ENCODE measurements at regions not wholly inside any gene's neighbourhood (a gene's known extent, or its start where the extent isn't known, plus 50 kb on each side); places are given as distances from the start of the nearest gene placed in this dataset.

DNA sequence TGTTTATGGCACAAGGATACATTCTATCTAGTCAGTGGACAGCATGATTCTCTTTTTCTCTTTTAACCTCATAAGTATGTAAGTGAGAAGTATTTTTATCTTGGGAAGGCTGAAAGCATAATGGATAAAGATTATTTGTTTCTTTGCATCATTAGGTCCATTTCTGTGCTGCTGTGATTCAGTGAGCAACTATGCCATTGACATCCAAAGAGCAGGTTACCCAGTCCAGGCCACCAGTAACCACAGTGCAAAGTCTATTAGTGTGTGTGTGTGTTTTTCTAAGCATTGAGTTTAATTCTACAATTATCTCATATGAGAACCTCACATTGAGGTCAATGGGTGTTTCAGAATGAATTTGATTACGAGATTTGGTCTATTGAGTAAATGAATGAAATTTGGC is 158.8 kb upstream of the DACH1 start:
- peaks cover 5 to 26% (median 14%) of the 10 kb centered on the region in 5 donors for H3K9me3 Mint-ChIP-seq
- no peaks in the 10 kb centered on the region for H3K36me3 ChIP-seq (ENCODE audit: insufficient read depth, low read length)
- H3K9me3 ChIP-seq (ENCODE audit: low read length), result no peaks in the 10 kb centered on the region
- DNase-seq, result no peak
- H3K27me3 ChIP-seq (ENCODE audit: insufficient read depth, low read length, poor library complexity, severe bottlenecking), result no peaks in the 10 kb centered on the region
- H3K27me3 Mint-ChIP-seq, result no peaks in the 10 kb centered on the region
- H3K4me1 ChIP-seq (ENCODE audit: insufficient read depth, low read length), result no peaks in the 10 kb centered on the region
- H3K4me3 Mint-ChIP-seq, result no peak overlapping the region
- ChIA-PET POLR2A (no interaction called here), CTCF (no interaction called here)
- H3K4me1 Mint-ChIP-seq, result no peaks in the 10 kb centered on the region
- H3K4me3 ChIP-seq (ENCODE audit: low read length), result no peak overlapping the region
- H3K36me3 Mint-ChIP-seq, result no peaks in the 10 kb centered on the region
- H3K27ac ChIP-seq (ENCODE audit: low read depth, low read length), result no peak overlapping the region
- H3K27ac Mint-ChIP-seq, result no peak overlapping the region

GRCh38 chr13:72023895-72024294 is 156.9 kb upstream of the DACH1 start:
- no peaks in the 10 kb centered on the region for H3K27me3 ChIP-seq (ENCODE audit: insufficient read depth, low read length, poor library complexity, severe bottlenecking)
- H3K36me3 Mint-ChIP-seq, result no peaks in the 10 kb centered on the region
- ChIA-PET POLR2A (no interaction called here), CTCF (no interaction called here)
- peaks cover 2 to 12% (median 4%) of the 10 kb centered on the region in 5 donors for H3K9me3 Mint-ChIP-seq
- H3K4me3 Mint-ChIP-seq, result no peak overlapping the region
- H3K27me3 Mint-ChIP-seq, result no peaks in the 10 kb centered on the region
- no peak overlapping the region for H3K27ac Mint-ChIP-seq
- no peak for DNase-seq
- no peaks in the 10 kb centered on the region for H3K4me1 ChIP-seq (ENCODE audit: insufficient read depth, low read length)
- H3K27ac ChIP-seq (ENCODE audit: low read depth, low read length), result no peak overlapping the region
- H3K9me3 ChIP-seq (ENCODE audit: low read length), result no peaks in the 10 kb centered on the region
- H3K4me1 Mint-ChIP-seq, result no peaks in the 10 kb centered on the region
- no peak overlapping the region for H3K4me3 ChIP-seq (ENCODE audit: low read length)
- no peaks in the 10 kb centered on the region for H3K36me3 ChIP-seq (ENCODE audit: insufficient read depth, low read length)

- H3K4me1 ChIP-seq (ENCODE audit: insufficient read depth, low read length), result no peaks in the 10 kb centered on the region
- no peaks in the 10 kb centered on the region for H3K9me3 ChIP-seq (ENCODE audit: low read length)
- ChIA-PET POLR2A (no interaction called here), CTCF (no interaction called here)
- no peak overlapping the region for H3K4me3 ChIP-seq (ENCODE audit: low read length)
- Mint-ChIP-seq H3K4me1 (no peaks in the 10 kb centered on the region), H3K27ac (no peak overlapping the region), H3K27me3 (no peaks in the 10 kb centered on the region), H3K36me3 (no peaks in the 10 kb centered on the region), H3K4me3 (no peak overlapping the region), H3K9me3 (peaks cover 4 to 23% (median 7%) of the 10 kb centered on the region in 5 donors)
- DNase-seq, result no peak
- no peak overlapping the region for H3K27ac ChIP-seq (ENCODE audit: low read depth, low read length)
- no peaks in the 10 kb centered on the region for H3K36me3 ChIP-seq (ENCODE audit: insufficient read depth, low read length)
- H3K27me3 ChIP-seq (ENCODE audit: insufficient read depth, low read length, poor library complexity, severe bottlenecking), result no peaks in the 10 kb centered on the region
Measured at GRCh38 chr13:72005455-72005854, 138.5 kb upstream of the DACH1 start.

DNA sequence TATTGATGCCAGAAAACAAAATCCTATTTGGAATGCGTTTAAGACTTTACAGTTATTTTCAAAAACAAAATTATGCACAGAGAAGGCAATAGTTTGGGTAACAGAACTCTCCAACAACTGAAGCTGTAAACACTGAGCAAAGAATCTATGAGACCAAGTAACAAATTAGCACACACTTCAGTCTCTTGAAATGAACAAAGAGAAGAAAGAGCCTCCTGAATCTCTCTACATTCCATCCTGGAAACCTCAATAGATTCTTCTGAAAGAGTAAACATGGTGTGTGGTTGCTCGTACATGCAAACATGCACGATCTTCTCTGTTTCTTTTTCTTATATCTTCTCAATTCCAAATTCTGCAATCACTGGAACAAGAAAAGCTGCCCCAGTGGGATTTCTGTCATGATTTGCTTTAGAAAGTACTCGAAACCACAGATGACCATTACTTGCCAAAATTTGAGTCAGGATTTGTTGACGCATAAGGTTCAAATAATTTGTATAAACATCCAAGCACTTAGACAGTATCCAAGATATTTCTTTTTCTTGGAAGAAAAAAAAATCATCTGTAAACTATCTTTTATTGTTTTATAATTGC is 137.9 kb upstream of the DACH1 start:
- ChIA-PET POLR2A (no interaction called here), CTCF (no interaction called here)
- Histone ChIP-seq H3K36me3 (ENCODE audit: insufficient read depth, low read length) (no peaks in the 10 kb centered on the region), H3K4me1 (ENCODE audit: insufficient read depth, low read length) (no peaks in the 10 kb centered on the region), H3K9me3 (ENCODE audit: low read length) (no peaks in the 10 kb centered on the region), H3K27me3 (ENCODE audit: insufficient read depth, low read length, poor library complexity, severe bottlenecking) (no peaks in the 10 kb centered on the region), H3K27ac (ENCODE audit: low read depth, low read length) (no peak overlapping the region), H3K4me3 (ENCODE audit: low read length) (no peak overlapping the region)
- Mint-ChIP-seq H3K9me3 (peaks cover 4 to 24% (median 7%) of the 10 kb centered on the region in 5 donors), H3K4me1 (no peaks in the 10 kb centered on the region), H3K4me3 (no peak overlapping the region), H3K27me3 (no peaks in the 10 kb centered on the region), H3K27ac (no peak overlapping the region), H3K36me3 (no peaks in the 10 kb centered on the region)
- DNase-seq, result no peak

GRCh38 chr13:72004246-72004645 is 137.2 kb upstream of the DACH1 start:
- no peaks in the 10 kb centered on the region for H3K36me3 ChIP-seq (ENCODE audit: insufficient read depth, low read length)
- H3K4me1 Mint-ChIP-seq, result no peaks in the 10 kb centered on the region
- H3K4me1 ChIP-seq (ENCODE audit: insufficient read depth, low read length), result no peaks in the 10 kb centered on the region
- ChIA-PET POLR2A (no interaction called here), CTCF (no interaction called here)
- H3K27ac ChIP-seq (ENCODE audit: low read depth, low read length), result no peak overlapping the region
- no peaks in the 10 kb centered on the region for H3K36me3 Mint-ChIP-seq
- no peaks in the 10 kb centered on the region for H3K27me3 ChIP-seq (ENCODE audit: insufficient read depth, low read length, poor library complexity, severe bottlenecking)
- no peaks in the 10 kb centered on the region for H3K9me3 ChIP-seq (ENCODE audit: low read length)
- H3K27me3 Mint-ChIP-seq, result no peaks in the 10 kb centered on the region
- H3K4me3 ChIP-seq (ENCODE audit: low read length), result no peak overlapping the region
- DNase-seq, result no peak
- no peak overlapping the region for H3K4me3 Mint-ChIP-seq
- H3K27ac Mint-ChIP-seq, result no peak overlapping the region
- peaks cover 4 to 21% (median 8%) of the 10 kb centered on the region in 5 donors for H3K9me3 Mint-ChIP-seq

- Histone ChIP-seq H3K36me3 (ENCODE audit: insufficient read depth, low read length) (no peaks in the 10 kb centered on the region), H3K27ac (ENCODE audit: low read depth, low read length) (no peak overlapping the region), H3K4me3 (ENCODE audit: low read length) (no peak overlapping the region), H3K4me1 (ENCODE audit: insufficient read depth, low read length) (no peaks in the 10 kb centered on the region), H3K9me3 (ENCODE audit: low read length) (no peaks in the 10 kb centered on the region), H3K27me3 (ENCODE audit: insufficient read depth, low read length, poor library complexity, severe bottlenecking) (no peaks in the 10 kb centered on the region)
- no peak for DNase-seq
- CTCF ChIA-PET, result no interaction called here
- peaks cover 4 to 20% (median 14%) of the 10 kb centered on the region in 5 donors for H3K9me3 Mint-ChIP-seq
- POLR2A ChIA-PET, result no interaction called here
- H3K36me3 Mint-ChIP-seq, result no peaks in the 10 kb centered on the region
- H3K27me3 Mint-ChIP-seq, result no peaks in the 10 kb centered on the region
- H3K4me3 Mint-ChIP-seq, result no peak overlapping the region
- peak overlapping the region in 1 of 8 donors; percentile 12 for H3K27ac Mint-ChIP-seq
- no peaks in the 10 kb centered on the region for H3K4me1 Mint-ChIP-seq
Measured at GRCh38 chr13:71998223-71998622, 131.2 kb upstream of the DACH1 start.

- ChIA-PET POLR2A (no interaction called here), CTCF (no interaction called here)
- Mint-ChIP-seq H3K36me3 (no peaks in the 10 kb centered on the region), H3K4me3 (no peak overlapping the region), H3K4me1 (no peaks in the 10 kb centered on the region), H3K27me3 (no peaks in the 10 kb centered on the region), H3K27ac (no peak overlapping the region), H3K9me3 (peaks cover 4 to 30% (median 11%) of the 10 kb centered on the region in 5 donors)
- H3K4me1 ChIP-seq (ENCODE audit: insufficient read depth, low read length), result no peaks in the 10 kb centered on the region
- H3K9me3 ChIP-seq (ENCODE audit: low read length), result no peaks in the 10 kb centered on the region
- H3K36me3 ChIP-seq (ENCODE audit: insufficient read depth, low read length), result no peaks in the 10 kb centered on the region
- no peak overlapping the region for H3K4me3 ChIP-seq (ENCODE audit: low read length)
- DNase-seq, result no peak
- no peaks in the 10 kb centered on the region for H3K27me3 ChIP-seq (ENCODE audit: insufficient read depth, low read length, poor library complexity, severe bottlenecking)
- H3K27ac ChIP-seq (ENCODE audit: low read depth, low read length), result no peak overlapping the region
Measured at GRCh38 chr13:71979616-71980015, 112.6 kb upstream of the DACH1 start.

DNA sequence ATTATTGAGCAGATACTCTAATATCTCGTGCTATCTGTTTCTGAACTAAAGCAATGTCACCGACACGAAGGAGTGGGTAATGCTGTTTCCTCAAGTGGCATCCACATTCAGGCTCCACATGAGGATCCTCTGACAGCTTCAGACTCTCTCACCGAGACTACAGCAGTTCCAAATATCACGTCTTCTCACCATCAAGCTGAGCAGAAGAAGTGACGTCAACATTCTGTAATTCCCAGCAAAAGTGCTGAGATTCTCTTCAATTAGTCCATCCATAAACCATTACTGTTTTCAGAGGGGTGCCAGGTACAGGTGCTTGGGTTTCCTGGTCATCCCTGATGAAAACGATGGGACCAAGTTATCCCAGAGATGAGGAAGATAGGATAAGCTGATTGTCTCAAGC is 110.0 kb upstream of the DACH1 start:
- no peak for DNase-seq
- Histone ChIP-seq H3K4me3 (ENCODE audit: low read length) (no peak overlapping the region), H3K36me3 (ENCODE audit: insufficient read depth, low read length) (no peaks in the 10 kb centered on the region), H3K9me3 (ENCODE audit: low read length) (no peaks in the 10 kb centered on the region), H3K27me3 (ENCODE audit: insufficient read depth, low read length, poor library complexity, severe bottlenecking) (no peaks in the 10 kb centered on the region), H3K27ac (ENCODE audit: low read depth, low read length) (no peak overlapping the region), H3K4me1 (ENCODE audit: insufficient read depth, low read length) (no peaks in the 10 kb centered on the region)
- CTCF ChIA-PET, result no interaction called here
- no peak overlapping the region for H3K4me3 Mint-ChIP-seq
- no peaks in the 10 kb centered on the region for H3K36me3 Mint-ChIP-seq
- H3K27ac Mint-ChIP-seq, result no peak overlapping the region
- peaks cover 4 to 22% (median 7%) of the 10 kb centered on the region in 5 donors for H3K9me3 Mint-ChIP-seq
- no peaks in the 10 kb centered on the region for H3K27me3 Mint-ChIP-seq
- no peaks in the 10 kb centered on the region for H3K4me1 Mint-ChIP-seq
- POLR2A ChIA-PET, result no interaction called here

DNA sequence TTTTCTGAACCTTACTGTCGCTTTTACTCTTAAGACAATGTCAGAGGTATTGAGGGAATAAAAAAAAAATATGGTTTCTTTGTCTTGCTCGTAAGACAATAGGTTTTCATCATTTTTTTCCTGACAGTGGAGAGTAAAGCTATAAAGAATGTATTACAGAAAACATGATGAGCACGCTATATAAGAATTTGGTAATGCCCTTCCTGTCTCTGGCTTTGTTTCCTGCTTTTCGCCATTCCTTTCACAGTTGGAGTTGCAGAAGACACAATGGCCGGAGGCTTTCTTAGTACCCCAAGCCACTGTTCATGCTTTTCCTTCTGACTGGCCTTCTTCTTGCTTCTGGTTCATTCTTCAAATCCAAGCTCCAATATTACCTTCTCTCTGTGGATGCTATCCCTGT is 101.0 kb upstream of the DACH1 start:
- Mint-ChIP-seq H3K4me3 (no peak overlapping the region), H3K36me3 (no peaks in the 10 kb centered on the region), H3K27me3 (peaks cover 0 to 2% of the 10 kb centered on the region in 2 donors), H3K9me3 (peaks cover under 1 to 12% (median 3%) of the 10 kb centered on the region in 5 donors), H3K27ac (no peak overlapping the region), H3K4me1 (no peaks in the 10 kb centered on the region)
- H3K27ac ChIP-seq (ENCODE audit: low read depth, low read length), result no peak overlapping the region
- H3K4me1 ChIP-seq (ENCODE audit: insufficient read depth, low read length), result no peaks in the 10 kb centered on the region
- H3K4me3 ChIP-seq (ENCODE audit: low read length), result no peak overlapping the region
- CTCF ChIA-PET, result no interaction called here
- POLR2A ChIA-PET, result no interaction called here
- H3K36me3 ChIP-seq (ENCODE audit: insufficient read depth, low read length), result no peaks in the 10 kb centered on the region
- H3K27me3 ChIP-seq (ENCODE audit: insufficient read depth, low read length, poor library complexity, severe bottlenecking), result no peaks in the 10 kb centered on the region
- no peak for DNase-seq
- no peaks in the 10 kb centered on the region for H3K9me3 ChIP-seq (ENCODE audit: low read length)
